ENCODE measurements at regions not wholly inside any gene's neighbourhood (a gene's known extent, or its start where the extent isn't known, plus 50 kb on each side); places are given as distances from the start of the nearest gene placed in this dataset.

- Histone ChIP-seq H3K4me3 (ENCODE audit: low read depth in 1 of 2, low read length in 2 of 2) (no peak overlapping the region), H3K9me3 (ENCODE audit: control insufficient read depth in 1 of 2, low read length in 2 of 2) (no peaks in the 10 kb centered on the region), H3K27me3 (ENCODE audit: control insufficient read depth in 1 of 2, insufficient read depth in 2 of 2, low read length in 2 of 2) (no peaks in the 10 kb centered on the region), H3K4me1 (ENCODE audit: control insufficient read depth in 1 of 2, insufficient read depth in 2 of 2, low read length in 2 of 2) (no peaks in the 10 kb centered on the region), H3K9ac (ENCODE audit: low read depth in 1 of 2, low read length in 2 of 2) (no peak overlapping the region), H3K36me3 (ENCODE audit: control insufficient read depth in 1 of 2, insufficient read depth in 2 of 2, low read length in 2 of 2) (no peaks in the 10 kb centered on the region), H3K27ac (ENCODE audit: low read depth, low read length) (no peak overlapping the region)
Measured at GRCh38 chr13:72122661-72123255, 255.8 kb upstream of the DACH1 start.

GRCh38 chr13:72121466-72121865 lies 254.5 kb upstream of the DACH1 start:
- Histone ChIP-seq H3K4me1 (ENCODE audit: control insufficient read depth in 1 of 2, insufficient read depth in 2 of 2, low read length in 2 of 2) (no peaks in the 10 kb centered on the region), H3K9ac (ENCODE audit: low read depth in 1 of 2, low read length in 2 of 2) (no peak overlapping the region), H3K36me3 (ENCODE audit: control insufficient read depth in 1 of 2, insufficient read depth in 2 of 2, low read length in 2 of 2) (no peaks in the 10 kb centered on the region), H3K4me3 (ENCODE audit: low read depth in 1 of 2, low read length in 2 of 2) (no peak overlapping the region), H3K9me3 (ENCODE audit: control insufficient read depth in 1 of 2, low read length in 2 of 2) (no peaks in the 10 kb centered on the region), H3K27me3 (ENCODE audit: control insufficient read depth in 1 of 2, insufficient read depth in 2 of 2, low read length in 2 of 2) (no peaks in the 10 kb centered on the region), H3K27ac (ENCODE audit: low read depth, low read length) (no peak overlapping the region)

- Histone ChIP-seq H3K27ac (ENCODE audit: low read depth, low read length) (no peak overlapping the region), H3K4me1 (ENCODE audit: control insufficient read depth in 1 of 2, insufficient read depth in 2 of 2, low read length in 2 of 2) (no peaks in the 10 kb centered on the region), H3K4me3 (ENCODE audit: low read depth in 1 of 2, low read length in 2 of 2) (no peak overlapping the region), H3K36me3 (ENCODE audit: control insufficient read depth in 1 of 2, insufficient read depth in 2 of 2, low read length in 2 of 2) (no peaks in the 10 kb centered on the region), H3K9me3 (ENCODE audit: control insufficient read depth in 1 of 2, low read length in 2 of 2) (no peaks in the 10 kb centered on the region), H3K9ac (ENCODE audit: low read depth in 1 of 2, low read length in 2 of 2) (no peak overlapping the region), H3K27me3 (ENCODE audit: control insufficient read depth in 1 of 2, insufficient read depth in 2 of 2, low read length in 2 of 2) (no peaks in the 10 kb centered on the region)
Measured at GRCh38 chr13:72120632-72121031, 253.6 kb upstream of the DACH1 start.

GRCh38 chr13:72113931-72114330 lies 246.9 kb upstream of the DACH1 start:
- Histone ChIP-seq H3K27me3 (ENCODE audit: control insufficient read depth in 1 of 2, insufficient read depth in 2 of 2, low read length in 2 of 2) (no peaks in the 10 kb centered on the region), H3K4me1 (ENCODE audit: control insufficient read depth in 1 of 2, insufficient read depth in 2 of 2, low read length in 2 of 2) (no peaks in the 10 kb centered on the region), H3K4me3 (ENCODE audit: low read depth in 1 of 2, low read length in 2 of 2) (no peak overlapping the region), H3K9me3 (ENCODE audit: control insufficient read depth in 1 of 2, low read length in 2 of 2) (no peaks in the 10 kb centered on the region), H3K27ac (ENCODE audit: low read depth, low read length) (no peak overlapping the region), H3K9ac (ENCODE audit: low read depth in 1 of 2, low read length in 2 of 2) (no peak overlapping the region), H3K36me3 (ENCODE audit: control insufficient read depth in 1 of 2, insufficient read depth in 2 of 2, low read length in 2 of 2) (no peaks in the 10 kb centered on the region)

GRCh38 chr13:72113076-72113475 lies 246.1 kb upstream of the DACH1 start:
- Histone ChIP-seq H3K27me3 (ENCODE audit: control insufficient read depth in 1 of 2, insufficient read depth in 2 of 2, low read length in 2 of 2) (no peaks in the 10 kb centered on the region), H3K27ac (ENCODE audit: low read depth, low read length) (no peak overlapping the region), H3K9me3 (ENCODE audit: control insufficient read depth in 1 of 2, low read length in 2 of 2) (no peaks in the 10 kb centered on the region), H3K4me1 (ENCODE audit: control insufficient read depth in 1 of 2, insufficient read depth in 2 of 2, low read length in 2 of 2) (no peaks in the 10 kb centered on the region), H3K4me3 (ENCODE audit: low read depth in 1 of 2, low read length in 2 of 2) (no peak overlapping the region), H3K36me3 (ENCODE audit: control insufficient read depth in 1 of 2, insufficient read depth in 2 of 2, low read length in 2 of 2) (no peaks in the 10 kb centered on the region), H3K9ac (ENCODE audit: low read depth in 1 of 2, low read length in 2 of 2) (no peak overlapping the region)

GRCh38 chr13:72112216-72112615 lies 245.2 kb upstream of the DACH1 start:
- no peaks in the 10 kb centered on the region for H3K27me3 ChIP-seq (ENCODE audit: control insufficient read depth in 1 of 2, insufficient read depth in 2 of 2, low read length in 2 of 2)
- no peak overlapping the region for H3K9ac ChIP-seq (ENCODE audit: low read depth in 1 of 2, low read length in 2 of 2)
- no peaks in the 10 kb centered on the region for H3K4me1 ChIP-seq (ENCODE audit: control insufficient read depth in 1 of 2, insufficient read depth in 2 of 2, low read length in 2 of 2)
- no peak overlapping the region for H3K27ac ChIP-seq (ENCODE audit: low read depth, low read length)
- H3K4me3 ChIP-seq (ENCODE audit: low read depth in 1 of 2, low read length in 2 of 2): no peak overlapping the region
- no peaks in the 10 kb centered on the region for H3K9me3 ChIP-seq (ENCODE audit: control insufficient read depth in 1 of 2, low read length in 2 of 2)
- no peaks in the 10 kb centered on the region for H3K36me3 ChIP-seq (ENCODE audit: control insufficient read depth in 1 of 2, insufficient read depth in 2 of 2, low read length in 2 of 2)

GRCh38 chr13:72109863-72110262 lies 242.9 kb upstream of the DACH1 start:
- no peaks in the 10 kb centered on the region for H3K36me3 ChIP-seq (ENCODE audit: control insufficient read depth in 1 of 2, insufficient read depth in 2 of 2, low read length in 2 of 2)
- no peak overlapping the region for H3K27ac ChIP-seq (ENCODE audit: low read depth, low read length)
- no peaks in the 10 kb centered on the region for H3K9me3 ChIP-seq (ENCODE audit: control insufficient read depth in 1 of 2, low read length in 2 of 2)
- H3K4me1 ChIP-seq (ENCODE audit: control insufficient read depth in 1 of 2, insufficient read depth in 2 of 2, low read length in 2 of 2): no peaks in the 10 kb centered on the region
- H3K9ac ChIP-seq (ENCODE audit: low read depth in 1 of 2, low read length in 2 of 2): no peak overlapping the region
- H3K4me3 ChIP-seq (ENCODE audit: low read depth in 1 of 2, low read length in 2 of 2): no peak overlapping the region
- no peaks in the 10 kb centered on the region for H3K27me3 ChIP-seq (ENCODE audit: control insufficient read depth in 1 of 2, insufficient read depth in 2 of 2, low read length in 2 of 2)

GRCh38 chr13:72104656-72105180 lies 237.7 kb upstream of the DACH1 start:
- Histone ChIP-seq H3K27me3 (ENCODE audit: control insufficient read depth in 1 of 2, insufficient read depth in 2 of 2, low read length in 2 of 2) (no peaks in the 10 kb centered on the region), H3K9me3 (ENCODE audit: control insufficient read depth in 1 of 2, low read length in 2 of 2) (no peaks in the 10 kb centered on the region), H3K36me3 (ENCODE audit: control insufficient read depth in 1 of 2, insufficient read depth in 2 of 2, low read length in 2 of 2) (no peaks in the 10 kb centered on the region), H3K9ac (ENCODE audit: low read depth in 1 of 2, low read length in 2 of 2) (no peak overlapping the region), H3K4me1 (ENCODE audit: control insufficient read depth in 1 of 2, insufficient read depth in 2 of 2, low read length in 2 of 2) (no peaks in the 10 kb centered on the region), H3K4me3 (ENCODE audit: low read depth in 1 of 2, low read length in 2 of 2) (no peak overlapping the region), H3K27ac (ENCODE audit: low read depth, low read length) (no peak overlapping the region)

GRCh38 chr13:72101768-72102400 lies 234.9 kb upstream of the DACH1 start:
- Histone ChIP-seq H3K9ac (ENCODE audit: low read depth in 1 of 2, low read length in 2 of 2) (no peak overlapping the region), H3K36me3 (ENCODE audit: control insufficient read depth in 1 of 2, insufficient read depth in 2 of 2, low read length in 2 of 2) (no peaks in the 10 kb centered on the region), H3K27ac (ENCODE audit: low read depth, low read length) (no peak overlapping the region), H3K4me1 (ENCODE audit: control insufficient read depth in 1 of 2, insufficient read depth in 2 of 2, low read length in 2 of 2) (no peaks in the 10 kb centered on the region), H3K4me3 (ENCODE audit: low read depth in 1 of 2, low read length in 2 of 2) (no peak overlapping the region), H3K9me3 (ENCODE audit: control insufficient read depth in 1 of 2, low read length in 2 of 2) (no peaks in the 10 kb centered on the region), H3K27me3 (ENCODE audit: control insufficient read depth in 1 of 2, insufficient read depth in 2 of 2, low read length in 2 of 2) (no peaks in the 10 kb centered on the region)

GRCh38 chr13:72100339-72100738 lies 233.3 kb upstream of the DACH1 start:
- Histone ChIP-seq H3K36me3 (ENCODE audit: control insufficient read depth in 1 of 2, insufficient read depth in 2 of 2, low read length in 2 of 2) (no peaks in the 10 kb centered on the region), H3K4me1 (ENCODE audit: control insufficient read depth in 1 of 2, insufficient read depth in 2 of 2, low read length in 2 of 2) (no peaks in the 10 kb centered on the region), H3K4me3 (ENCODE audit: low read depth in 1 of 2, low read length in 2 of 2) (no peak overlapping the region), H3K27ac (ENCODE audit: low read depth, low read length) (no peak overlapping the region), H3K27me3 (ENCODE audit: control insufficient read depth in 1 of 2, insufficient read depth in 2 of 2, low read length in 2 of 2) (no peaks in the 10 kb centered on the region), H3K9me3 (ENCODE audit: control insufficient read depth in 1 of 2, low read length in 2 of 2) (no peaks in the 10 kb centered on the region), H3K9ac (ENCODE audit: low read depth in 1 of 2, low read length in 2 of 2) (no peak overlapping the region)

Data from duodenal mucosa (tissue), 2 donors.